HFFc6 (cell line): ENCODE measurements at regions not wholly inside any gene's neighbourhood (a gene's known extent, or its start where the extent isn't known, plus 50 kb on each side); places are given as distances from the start of the nearest gene placed in this dataset.

Experiments
- DNase-seq: peaks from one replicate; pipeline ENCODE4 v3.0.0-alpha.2; 2018
- H3K27ac Mint-ChIP-seq: 2 replicates; pipeline ENCODE4 v1.8.0; 2020; ENCODE audit warnings: mild to moderate bottlenecking, mixed read lengths
- H3K27me3 Mint-ChIP-seq: 2 replicates; pipeline ENCODE4 v1.8.0; 2021; ENCODE audit warnings: mild to moderate bottlenecking, moderate library complexity, mixed read lengths; ENCODE audit not compliant: insufficient read depth
- H3K36me3 Mint-ChIP-seq: 2 replicates; pipeline ENCODE4 v1.8.0; 2021; ENCODE audit warnings: low read depth, mixed read lengths
- H3K4me1 Mint-ChIP-seq: 2 replicates; pipeline ENCODE4 v1.8.0; 2020; ENCODE audit warnings: low read depth, mixed read lengths
- H3K4me3 Mint-ChIP-seq: 2 replicates; pipeline ENCODE4 v1.8.0; 2020; ENCODE audit warnings: mild to moderate bottlenecking, moderate library complexity, mixed read lengths
- H3K9me3 Mint-ChIP-seq: 2 replicates; pipeline ENCODE4 v1.8.0; 2020; ENCODE audit warnings: mild to moderate bottlenecking, mixed read lengths
- TF ChIP-seq, protein P1 (sequence below): fragments of 200-600 bp; sonication (generic); IDR thresholded peaks from 2 replicates; pipeline ENCODE4 v1.5.0; 2021; ENCODE audit warnings: antibody characterized with exemption, mild to moderate bottlenecking

DNA sequence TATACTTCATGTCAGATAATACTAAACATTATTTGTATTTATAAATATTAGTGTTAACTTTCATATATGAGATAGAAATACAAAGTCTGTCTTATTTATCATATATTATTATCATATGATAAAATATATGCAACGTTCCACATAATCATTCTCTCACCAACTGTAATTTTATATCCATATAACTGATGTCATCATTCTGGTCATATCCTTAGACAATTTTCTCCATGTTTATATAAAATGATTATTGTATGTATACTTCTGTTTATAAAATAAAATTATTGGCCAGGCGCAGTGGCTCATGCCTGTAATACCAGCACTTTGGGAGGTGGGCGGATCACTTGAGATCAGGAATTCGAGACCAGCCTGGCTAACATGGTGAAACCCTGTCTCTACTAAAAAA, 2007.1 kb downstream of the EFNA5 start:
- Mint-ChIP-seq H3K36me3 (no peaks in the 10 kb centered on the region), H3K27ac (no peak overlapping the region), H3K4me1 (no peaks in the 10 kb centered on the region), H3K4me3 (no peak overlapping the region), H3K9me3 (peaks cover 30% of the 10 kb centered on the region), H3K27me3 (no peaks in the 10 kb centered on the region)
- TF ChIP-seq, protein P1, sequence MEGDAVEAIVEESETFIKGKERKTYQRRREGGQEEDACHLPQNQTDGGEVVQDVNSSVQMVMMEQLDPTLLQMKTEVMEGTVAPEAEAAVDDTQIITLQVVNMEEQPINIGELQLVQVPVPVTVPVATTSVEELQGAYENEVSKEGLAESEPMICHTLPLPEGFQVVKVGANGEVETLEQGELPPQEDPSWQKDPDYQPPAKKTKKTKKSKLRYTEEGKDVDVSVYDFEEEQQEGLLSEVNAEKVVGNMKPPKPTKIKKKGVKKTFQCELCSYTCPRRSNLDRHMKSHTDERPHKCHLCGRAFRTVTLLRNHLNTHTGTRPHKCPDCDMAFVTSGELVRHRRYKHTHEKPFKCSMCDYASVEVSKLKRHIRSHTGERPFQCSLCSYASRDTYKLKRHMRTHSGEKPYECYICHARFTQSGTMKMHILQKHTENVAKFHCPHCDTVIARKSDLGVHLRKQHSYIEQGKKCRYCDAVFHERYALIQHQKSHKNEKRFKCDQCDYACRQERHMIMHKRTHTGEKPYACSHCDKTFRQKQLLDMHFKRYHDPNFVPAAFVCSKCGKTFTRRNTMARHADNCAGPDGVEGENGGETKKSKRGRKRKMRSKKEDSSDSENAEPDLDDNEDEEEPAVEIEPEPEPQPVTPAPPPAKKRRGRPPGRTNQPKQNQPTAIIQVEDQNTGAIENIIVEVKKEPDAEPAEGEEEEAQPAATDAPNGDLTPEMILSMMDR = no peak
- no peak for DNase-seq

DNA sequence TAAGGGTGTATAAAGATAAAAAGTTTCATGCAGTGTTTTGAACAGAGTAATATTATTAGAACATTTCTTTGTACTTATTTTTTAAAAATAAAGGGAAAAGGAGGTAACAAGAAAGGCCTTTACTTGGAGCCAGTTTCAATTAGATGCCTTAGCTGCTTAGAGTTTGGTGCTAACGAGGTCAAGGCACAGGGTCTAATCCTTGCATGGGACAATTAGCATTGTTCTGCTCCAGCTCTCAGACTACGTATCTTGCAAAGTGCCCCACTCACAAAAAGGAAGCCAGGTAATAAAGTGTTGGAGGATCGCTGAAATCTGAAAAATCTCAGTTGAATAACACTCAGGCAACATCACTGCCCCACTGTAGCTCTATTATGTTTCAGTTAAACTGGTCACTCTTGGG, 2011.3 kb downstream of the EFNA5 start:
- DNase-seq = no peak
- Mint-ChIP-seq H3K36me3 (no peaks in the 10 kb centered on the region), H3K4me1 (no peaks in the 10 kb centered on the region), H3K9me3 (peaks cover 13% of the 10 kb centered on the region), H3K27ac (no peak overlapping the region), H3K27me3 (no peaks in the 10 kb centered on the region), H3K4me3 (no peak overlapping the region)
- TF ChIP-seq, protein P1 = no peak

DNA sequence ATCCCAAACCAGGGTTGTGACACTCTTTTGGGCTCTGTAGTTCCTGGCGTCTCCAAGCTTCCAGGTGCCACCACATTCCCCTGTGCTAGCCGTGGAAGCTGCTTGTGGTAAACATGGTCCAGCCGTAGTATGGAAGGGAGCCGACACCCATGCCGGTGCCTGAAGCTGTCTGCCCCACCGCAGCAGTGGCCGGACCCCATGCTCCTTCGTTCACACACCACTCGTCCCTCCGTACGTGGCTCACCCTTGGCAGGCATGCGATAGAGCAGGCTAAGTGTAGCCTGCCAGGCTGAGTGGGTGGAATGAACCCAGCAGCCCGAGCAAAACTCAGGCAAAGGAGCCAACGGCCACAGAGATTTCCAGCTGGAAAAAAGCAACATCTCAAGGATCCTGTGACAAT, 2030.4 kb downstream of the EFNA5 start:
- DNase-seq = no peak
- Mint-ChIP-seq H3K36me3 (peaks cover 5% of the 10 kb centered on the region), H3K27ac (no peak overlapping the region), H3K9me3 (peaks cover 26% of the 10 kb centered on the region), H3K4me1 (no peaks in the 10 kb centered on the region), H3K27me3 (no peaks in the 10 kb centered on the region), H3K4me3 (no peak overlapping the region)
- TF ChIP-seq, protein P1 = no peak

DNA sequence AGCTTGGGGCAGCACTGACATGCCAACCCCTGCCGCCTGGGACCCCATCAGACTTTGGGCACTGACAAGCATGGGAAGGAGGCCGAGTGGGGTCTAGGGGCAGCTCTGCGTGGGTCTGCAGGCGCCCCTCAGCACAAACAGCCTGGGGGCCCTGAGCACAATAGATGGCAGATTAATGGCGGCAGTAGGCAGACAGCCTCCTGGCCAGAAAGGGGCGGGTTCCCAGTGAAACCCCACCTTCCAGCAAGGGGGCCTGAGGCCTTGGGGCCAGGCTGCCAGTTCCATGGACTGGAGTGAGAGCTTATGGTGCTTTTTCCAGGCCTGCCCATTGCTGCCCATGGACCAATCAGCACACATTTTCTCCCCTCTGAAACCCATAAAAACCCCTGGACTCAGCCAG, 2031.2 kb downstream of the EFNA5 start:
- no peak for DNase-seq
- Mint-ChIP-seq H3K4me3 (no peak overlapping the region), H3K4me1 (no peaks in the 10 kb centered on the region), H3K36me3 (peaks cover 5% of the 10 kb centered on the region), H3K9me3 (peaks cover 26% of the 10 kb centered on the region), H3K27me3 (no peaks in the 10 kb centered on the region), H3K27ac (no peak overlapping the region)
- TF ChIP-seq, protein P1 = no peak

DNA sequence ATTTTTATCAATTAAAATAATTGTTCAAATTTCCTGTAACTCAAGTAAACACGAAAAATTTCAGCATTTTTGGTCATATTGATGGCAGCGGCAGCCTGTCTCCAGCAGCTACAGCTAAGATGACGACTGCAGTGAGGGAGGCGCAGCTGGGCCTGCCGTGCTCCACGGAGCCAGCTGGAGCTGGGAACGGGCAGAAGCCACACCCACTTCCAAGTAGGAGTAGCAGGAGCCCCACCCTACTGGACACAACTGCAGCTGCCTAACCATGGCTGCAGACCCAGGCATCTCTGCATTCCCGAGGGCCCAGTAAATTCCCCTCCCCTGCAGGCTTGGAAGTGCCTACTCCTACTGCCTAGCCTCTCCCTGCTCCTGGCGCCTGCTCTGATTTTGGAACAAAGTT, 2031.7 kb downstream of the EFNA5 start:
- no peak for DNase-seq
- Mint-ChIP-seq H3K36me3 (peaks cover 5% of the 10 kb centered on the region), H3K9me3 (peaks cover 21% of the 10 kb centered on the region), H3K27me3 (no peaks in the 10 kb centered on the region), H3K4me3 (no peak overlapping the region), H3K4me1 (no peaks in the 10 kb centered on the region), H3K27ac (no peak overlapping the region)
- TF ChIP-seq, protein P1 = no peak

DNA sequence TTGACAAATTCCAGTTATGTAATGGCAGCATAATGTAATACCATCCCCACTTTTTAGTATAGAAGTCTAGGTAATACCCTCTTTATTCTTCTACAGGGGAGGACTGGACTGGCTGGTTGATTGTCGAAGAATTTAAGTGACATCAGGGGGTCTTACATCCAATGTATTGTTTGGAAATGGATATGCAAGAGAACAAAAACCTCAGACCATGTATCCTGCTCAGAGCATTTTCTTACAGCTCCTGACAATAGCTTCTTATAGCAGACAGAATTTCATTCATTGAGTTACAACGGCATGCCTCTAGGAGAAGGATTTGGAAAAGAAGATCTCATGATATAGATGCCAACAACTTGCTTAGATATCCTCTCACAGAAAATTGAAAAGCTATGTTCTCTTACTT, 2032.3 kb downstream of the EFNA5 start:
- H3K9me3 Mint-ChIP-seq = peaks cover 18% of the 10 kb centered on the region
- no peak overlapping the region for H3K4me3 Mint-ChIP-seq
- peaks cover 5% of the 10 kb centered on the region for H3K36me3 Mint-ChIP-seq
- no peak overlapping the region for H3K27ac Mint-ChIP-seq
- no peak for DNase-seq
- H3K4me1 Mint-ChIP-seq = no peaks in the 10 kb centered on the region
- no peaks in the 10 kb centered on the region for H3K27me3 Mint-ChIP-seq
- TF ChIP-seq, protein P1 = no peak
